GM18498 (cell line): ENCODE measurements at regions not wholly inside any gene's neighbourhood (a gene's known extent, or its start where the extent isn't known, plus 50 kb on each side); places are given as distances from the start of the nearest gene placed in this dataset.

ENCODE experiments used
- ATAC-seq: cut with Tn5 transposase; IDR thresholded peaks from one replicate; pipeline ENCODE4 v1.9.1; 2021; ENCODE audit warnings: mild to moderate bottlenecking, moderate library complexity; ENCODE audit not compliant: unreplicated experiment

DNA sequence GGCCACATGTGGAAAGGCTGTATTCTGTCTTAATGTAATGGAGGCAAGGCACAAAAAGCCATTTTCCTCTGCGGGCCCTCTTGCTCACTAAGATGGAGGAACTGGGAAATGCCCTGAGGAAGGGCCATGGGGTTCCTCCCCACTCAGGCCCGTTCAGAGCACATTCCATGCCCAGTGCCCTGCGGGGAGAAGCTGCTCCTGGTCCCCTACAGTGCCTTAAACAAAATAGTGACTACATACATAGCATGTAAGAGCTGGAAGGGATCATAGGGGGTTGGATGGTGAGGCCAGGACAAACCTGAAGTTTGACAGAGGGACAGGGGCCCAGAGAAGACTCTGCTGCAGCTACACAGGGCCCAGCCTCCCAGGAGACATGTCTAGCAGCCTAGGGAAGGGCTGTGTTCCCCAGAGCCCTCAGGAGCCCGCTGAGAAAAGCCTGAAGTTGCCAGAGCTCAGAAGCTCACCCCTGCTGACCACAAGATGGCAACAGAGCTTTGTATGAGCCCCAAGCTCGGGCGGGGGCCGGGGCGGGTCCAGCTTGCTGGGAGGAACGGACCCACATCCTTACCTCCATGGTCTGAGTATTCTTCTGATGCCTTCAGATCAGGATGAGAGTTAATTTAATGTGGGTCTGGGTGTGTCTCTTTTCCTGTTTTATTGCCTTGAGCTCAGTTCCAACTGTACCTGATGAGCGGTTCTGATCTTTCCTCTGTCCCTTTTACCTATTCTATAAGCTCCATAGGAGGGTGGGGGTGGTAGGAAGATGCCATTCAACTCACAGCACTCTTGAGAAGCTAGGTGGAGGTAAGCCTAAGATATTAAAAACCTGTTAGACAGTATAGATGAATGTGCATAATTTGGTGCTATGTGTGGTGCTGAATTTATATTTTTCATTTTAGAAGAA lies 242.9 kb downstream of the CDC5L start:
- peak; percentile 44 for ATAC-seq

DNA sequence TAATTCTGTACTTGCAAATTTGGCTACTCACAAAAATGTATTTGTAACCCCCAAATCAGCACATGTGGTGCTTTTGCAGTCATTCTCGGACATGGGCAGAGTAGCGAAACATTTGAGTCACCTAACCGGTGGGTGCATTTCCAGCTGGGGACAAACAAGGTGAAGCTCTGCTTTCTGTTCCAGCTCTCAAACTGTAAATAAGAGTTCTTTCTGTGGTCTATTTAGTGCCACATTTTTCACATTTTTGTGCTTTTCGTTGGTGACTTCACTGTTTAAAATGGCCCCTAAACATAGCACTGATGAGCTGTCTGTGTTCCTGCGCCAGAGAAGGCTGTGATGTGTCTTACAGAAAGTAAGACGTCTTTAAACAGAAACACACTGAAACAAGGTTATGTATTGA lies 244.5 kb downstream of the CDC5L start:
- no peak for ATAC-seq

DNA sequence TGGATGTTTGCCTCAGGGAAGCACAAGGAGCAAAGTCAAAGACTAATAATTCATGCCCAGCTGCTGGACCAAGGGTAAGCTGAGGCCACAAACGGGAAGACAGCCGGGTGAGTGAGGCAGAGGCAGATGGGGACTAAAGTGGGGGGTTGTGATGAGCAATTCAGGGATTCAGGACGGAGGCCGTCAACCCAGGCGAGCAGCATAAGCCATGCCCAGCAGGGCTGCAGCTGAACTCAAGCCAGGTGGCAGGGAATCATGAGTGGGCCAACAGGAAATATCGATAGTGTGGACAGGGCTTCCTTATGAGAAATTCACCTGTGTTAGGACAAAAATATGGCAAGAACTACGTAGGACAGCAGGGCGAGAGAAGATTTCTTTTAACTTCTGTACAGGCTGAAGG lies 246.8 kb downstream of the CDC5L start:
- ATAC-seq: no peak

DNA sequence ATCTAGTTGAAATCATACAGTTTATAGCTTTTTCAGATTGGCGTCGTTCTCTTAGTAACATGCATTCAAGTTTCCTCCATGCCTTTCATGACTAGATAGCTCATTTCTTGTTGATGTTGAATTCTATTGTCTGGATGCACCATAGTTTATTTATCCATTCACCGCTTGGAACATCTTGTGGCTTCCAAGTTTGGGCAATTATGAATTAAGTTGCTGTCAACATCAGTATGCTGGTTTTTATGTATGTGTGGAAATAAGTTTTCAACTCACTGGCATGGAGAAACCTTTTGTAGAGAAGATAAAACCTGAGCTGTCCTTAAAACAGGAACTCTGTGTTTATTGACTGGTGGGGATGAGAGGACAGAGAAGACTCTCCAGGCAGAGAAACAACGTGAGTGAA lies 248.0 kb downstream of the CDC5L start:
- ATAC-seq: no peak

DNA sequence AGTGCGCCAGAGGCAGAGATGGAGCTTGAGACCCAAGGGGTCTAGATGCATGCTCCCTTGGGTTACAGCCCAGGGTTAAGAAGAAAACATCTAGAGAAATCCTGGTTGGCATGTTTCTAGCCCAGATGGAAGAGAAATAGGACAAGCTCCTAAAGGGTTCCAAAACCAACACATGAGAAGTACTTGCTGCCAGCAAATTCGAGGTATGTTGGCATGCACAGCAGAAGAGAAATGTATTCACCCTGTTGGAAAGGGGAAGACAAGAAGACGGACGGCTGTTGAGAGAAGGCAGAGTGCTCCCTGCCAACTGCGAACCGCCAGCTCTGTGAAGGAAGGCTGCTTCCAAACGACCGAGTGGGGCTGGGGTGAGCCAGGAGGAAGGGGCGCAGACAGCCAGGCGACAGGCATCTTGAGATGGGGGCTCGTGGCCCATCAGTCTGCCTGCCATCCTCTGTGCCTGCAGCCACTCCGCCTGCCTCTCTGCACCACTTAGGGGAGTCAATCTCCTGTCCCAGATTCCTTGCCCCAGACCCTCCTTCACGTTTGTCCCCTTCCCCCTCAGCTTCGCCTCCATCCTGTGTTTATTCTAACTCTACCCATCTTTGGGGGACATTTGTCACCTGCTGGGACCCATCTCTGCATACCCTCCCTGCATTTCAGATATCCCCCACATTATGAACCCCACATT lies 249.2 kb downstream of the CDC5L start:
- no peak for ATAC-seq

DNA sequence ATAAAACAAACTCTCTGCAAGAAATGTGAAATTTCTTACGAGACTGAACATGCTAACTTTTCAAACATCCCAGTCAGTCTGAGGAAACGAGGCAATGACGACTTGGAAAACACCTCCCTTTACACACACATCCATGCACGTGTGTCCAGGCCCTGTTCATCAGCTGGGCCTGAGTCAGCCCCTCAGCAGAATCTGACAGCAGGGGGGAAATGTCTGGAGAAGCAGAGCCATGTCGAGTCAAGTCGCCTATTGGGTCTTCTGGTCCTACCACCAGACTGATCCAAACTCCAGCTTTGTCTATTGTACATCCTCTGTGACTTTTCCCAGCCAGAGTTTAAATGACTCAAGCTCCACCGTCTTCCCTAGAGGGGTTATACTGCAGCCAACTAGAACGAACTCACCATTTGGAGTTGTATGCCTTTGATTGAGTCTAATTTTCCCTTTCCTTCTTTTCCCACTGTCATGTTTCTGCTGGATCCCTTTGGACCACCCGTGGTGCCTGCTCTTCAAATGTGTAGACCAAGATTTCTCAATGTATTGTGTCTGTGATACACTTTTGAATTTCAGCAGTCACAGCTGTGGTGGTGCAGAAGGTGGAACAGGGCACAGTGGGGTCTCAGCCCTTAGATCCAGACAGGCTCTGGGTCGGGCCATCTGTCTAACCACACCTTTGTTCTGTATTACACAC lies 254.0 kb downstream of the CDC5L start:
- no peak for ATAC-seq

DNA sequence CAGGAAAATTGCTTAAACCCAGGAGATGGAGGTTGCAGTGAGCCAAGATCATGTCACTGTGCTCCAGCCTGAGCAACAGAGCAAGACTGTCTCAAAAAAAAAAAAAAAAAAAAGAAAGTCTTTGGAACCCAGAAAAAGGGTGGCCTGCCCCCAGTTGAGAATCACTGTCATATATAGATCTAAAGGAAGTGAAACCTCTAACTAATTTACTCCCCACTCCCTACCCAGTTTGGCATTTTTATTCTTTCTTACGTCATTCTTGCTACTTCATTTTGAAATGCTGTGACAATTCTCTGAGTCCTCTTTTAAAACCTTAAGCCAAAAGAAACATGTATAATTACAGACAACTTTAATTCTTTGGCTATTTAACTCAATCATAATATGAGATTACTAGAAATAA lies 254.8 kb downstream of the CDC5L start:
- no peak for ATAC-seq

DNA sequence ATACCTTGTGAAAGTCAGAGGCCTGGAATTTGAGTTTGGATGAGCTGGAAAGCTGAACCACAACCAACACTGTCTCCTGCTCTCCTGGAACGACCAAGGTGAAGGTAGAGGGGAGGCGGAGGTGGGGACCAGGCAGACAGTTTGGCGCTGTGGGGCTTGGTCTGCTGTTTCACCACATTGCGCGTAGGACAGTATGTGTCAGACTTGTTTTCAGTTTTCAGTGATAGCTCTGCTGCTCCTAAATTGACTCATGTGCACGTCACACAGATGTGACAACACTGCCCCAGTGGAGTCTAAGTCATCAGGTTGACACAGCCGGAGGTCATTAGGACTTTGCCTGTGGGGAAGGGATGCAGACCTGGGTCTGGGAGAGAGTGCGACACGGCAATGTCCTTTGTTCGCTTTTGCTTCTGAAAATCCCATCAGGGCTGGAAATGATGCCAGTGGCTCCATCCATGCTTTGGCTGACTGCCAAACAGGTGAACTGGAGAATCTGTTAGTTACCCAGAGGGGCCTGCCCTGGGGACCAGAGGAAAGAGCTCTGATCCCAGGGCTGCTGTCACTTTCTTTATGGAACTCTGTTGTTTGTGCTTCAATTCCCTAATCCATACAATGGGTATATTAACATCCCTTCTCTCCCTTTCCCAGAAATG lies 255.5 kb downstream of the CDC5L start:
- no peak for ATAC-seq

DNA sequence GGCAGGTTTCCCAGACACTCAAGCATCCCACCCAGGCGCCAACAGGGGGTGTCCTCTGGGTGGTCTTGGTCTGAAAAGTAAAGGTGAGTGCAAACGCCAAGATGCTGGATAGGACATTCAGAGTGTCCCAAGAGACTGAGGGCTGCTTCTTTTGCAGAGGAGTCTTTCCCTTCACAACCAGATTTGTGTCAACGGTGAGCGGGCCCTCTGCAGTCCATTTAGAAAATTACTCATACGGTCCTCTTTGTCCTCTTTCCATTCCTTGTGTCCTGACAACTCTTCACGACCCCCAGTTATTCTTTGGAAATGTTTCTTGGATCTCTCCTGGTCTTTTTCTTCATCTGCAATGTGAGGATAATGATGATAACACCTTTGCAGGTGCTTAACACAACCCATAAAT lies 257.8 kb downstream of the CDC5L start:
- no peak for ATAC-seq

DNA sequence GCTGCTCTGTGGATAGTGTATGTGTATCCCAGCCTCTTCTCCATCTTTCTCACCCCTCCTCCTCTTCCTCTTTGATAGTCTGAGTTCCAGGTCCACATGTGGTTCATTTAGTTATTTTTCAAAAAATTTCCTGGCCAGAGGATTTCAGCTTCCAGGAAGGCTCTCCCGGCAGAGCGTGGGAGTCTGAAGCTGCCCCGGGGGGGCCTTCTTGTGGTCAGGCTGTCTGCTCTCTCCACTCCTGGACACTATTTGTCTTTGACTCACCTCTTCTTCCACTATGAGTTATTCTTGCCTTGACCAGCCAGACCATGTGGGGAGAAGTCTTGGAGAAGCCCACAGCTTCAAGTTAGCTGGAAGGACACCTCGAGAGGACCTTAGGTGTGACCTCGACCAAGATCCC lies 258.8 kb downstream of the CDC5L start:
- no peak for ATAC-seq

DNA sequence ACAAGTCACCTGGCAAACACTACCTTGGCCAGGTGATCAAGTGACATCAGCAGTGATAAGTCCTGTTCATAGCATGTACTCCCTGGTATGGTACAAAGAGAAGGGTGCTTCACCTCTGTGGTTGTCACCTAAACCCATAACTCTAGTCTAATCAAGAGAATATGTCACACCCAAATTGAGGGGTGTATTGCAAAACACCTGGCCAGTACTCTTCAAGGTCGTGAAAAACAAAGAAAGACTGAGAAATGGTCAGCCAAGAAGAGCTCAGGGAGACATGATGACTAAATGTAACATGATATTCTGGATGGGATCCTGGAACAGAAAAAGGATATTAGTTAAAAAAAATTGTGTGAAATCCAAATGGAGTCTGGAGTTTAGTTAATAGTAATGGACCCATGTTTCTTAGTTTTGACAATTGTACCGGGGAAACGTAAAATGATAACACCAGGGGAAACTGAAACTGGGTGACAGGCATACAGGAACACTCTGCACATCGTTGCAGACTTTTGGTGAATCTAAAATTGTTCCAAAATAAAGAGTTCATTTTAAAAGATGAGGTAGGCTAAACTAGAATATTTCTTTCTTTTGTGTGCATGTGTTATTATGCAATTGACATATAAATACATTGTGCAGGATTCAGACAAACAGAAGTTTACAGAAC lies 262.0 kb downstream of the CDC5L start:
- ATAC-seq: no peak

DNA sequence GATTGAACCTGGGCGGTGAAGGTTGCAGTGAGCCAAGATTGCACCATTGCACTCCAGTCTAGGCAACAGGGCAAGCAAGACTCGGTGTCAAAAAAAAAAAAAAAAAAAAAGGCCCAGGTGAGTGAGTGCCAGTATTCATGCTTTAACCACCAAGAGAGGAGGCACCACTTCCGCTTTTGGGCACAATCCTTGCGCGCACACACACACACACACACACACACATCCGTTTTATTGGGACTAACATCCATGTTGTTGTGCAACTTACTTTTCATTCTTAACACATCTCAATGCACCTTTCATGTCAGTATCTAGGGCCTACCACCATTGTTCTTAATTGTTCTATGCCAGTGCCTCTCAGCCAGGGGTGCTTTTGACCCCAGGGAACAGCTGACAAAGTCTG lies 263.0 kb downstream of the CDC5L start:
- no peak for ATAC-seq

DNA sequence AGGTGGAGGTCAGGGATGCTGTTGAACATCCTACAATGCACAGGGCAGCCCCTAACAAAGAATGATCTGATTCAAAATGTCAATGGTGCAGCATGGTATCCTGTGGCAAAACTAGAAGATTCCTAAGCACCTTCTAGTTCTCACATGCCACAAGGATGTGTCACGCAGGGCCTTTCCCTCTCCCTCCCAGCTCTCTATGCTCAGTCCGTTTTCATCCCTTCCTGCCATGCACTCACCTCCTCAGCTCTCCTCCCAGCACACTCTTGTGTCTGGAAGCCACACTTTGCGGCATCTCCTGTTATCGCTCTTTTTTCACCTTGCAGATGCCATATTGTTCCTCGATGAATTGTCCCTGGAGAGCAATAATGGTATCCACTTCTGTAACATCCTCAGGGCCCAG lies 263.4 kb downstream of the CDC5L start:
- ATAC-seq: no peak

DNA sequence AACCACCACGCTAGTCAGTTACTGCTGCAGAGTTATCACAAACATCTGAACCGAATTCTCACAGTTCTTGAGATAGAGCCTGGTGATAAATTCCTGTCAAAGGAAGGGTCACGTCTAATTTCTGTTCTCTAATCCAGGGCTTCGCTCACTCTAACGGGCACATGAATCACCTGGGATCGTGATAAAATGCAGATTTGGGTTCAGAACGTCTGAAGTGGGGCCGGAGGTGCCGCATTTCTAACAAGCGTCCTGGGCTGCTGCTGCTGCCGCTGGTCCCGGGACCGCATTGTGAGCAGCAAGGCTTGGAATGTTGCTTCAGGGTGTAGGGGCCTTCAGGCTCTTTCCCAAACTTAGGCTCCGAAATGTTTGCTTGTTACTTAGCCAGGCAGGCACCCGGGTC lies 264.1 kb downstream of the CDC5L start:
- ATAC-seq: no peak

DNA sequence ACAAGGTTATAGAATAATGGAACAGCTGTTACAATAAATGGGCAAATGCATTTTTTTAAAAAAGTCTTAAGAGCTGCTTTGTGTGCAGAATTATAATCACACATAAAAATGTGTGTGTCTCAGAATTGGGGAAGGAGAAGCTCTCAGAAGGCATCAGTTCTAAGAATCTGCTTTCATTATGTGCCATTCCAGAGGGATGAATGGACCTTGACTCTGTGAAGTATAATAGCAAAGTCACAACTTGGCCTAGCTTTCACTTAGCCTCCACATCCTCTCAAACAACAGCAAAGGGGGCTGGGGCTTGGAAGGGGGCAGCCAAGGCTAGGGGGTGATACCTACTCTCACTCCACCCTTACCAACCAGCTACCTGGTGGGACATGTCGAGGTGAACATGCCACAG lies 265.0 kb downstream of the CDC5L start:
- no peak for ATAC-seq

DNA sequence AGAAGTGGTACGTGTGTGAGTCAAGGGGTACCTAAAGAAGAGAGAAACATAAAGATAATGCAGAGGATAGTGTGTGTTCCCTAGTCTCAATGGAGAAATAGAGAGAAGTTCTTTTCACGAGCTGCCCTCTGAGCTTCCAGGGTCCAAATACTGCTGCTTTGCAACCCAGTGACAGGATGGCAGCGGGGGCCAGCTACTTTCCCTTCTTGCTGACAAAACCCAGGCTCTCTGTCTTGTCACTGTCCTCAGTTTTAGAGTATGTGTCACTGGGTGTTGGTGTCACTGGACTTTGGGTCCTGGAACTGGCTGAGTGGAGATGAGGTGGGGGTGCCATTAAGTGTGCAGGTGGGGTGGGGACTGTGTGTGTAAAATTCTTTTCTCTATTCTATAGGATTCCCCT lies 265.6 kb downstream of the CDC5L start:
- ATAC-seq: no peak

DNA sequence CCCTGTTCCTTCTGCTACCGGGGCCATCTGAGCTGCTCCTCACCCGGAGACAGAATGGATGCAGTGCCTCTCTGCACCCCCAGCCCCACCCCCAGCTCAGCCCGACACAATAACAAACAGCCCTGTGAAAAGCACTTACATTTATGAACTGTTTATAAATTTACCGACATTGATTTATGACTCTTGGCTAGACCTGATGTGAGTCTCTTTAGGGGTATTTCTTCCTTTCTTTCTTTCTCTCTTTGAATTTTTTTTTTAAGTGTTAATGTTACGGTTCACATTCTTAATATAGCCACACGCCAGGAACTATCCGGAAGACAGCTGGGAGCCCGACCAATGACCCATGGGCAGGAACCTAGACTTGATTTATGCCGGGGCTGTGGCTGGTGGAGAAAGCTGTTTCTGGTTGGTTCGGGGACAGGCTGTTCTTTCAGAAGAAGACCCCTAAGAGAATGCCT lies 266.3 kb downstream of the CDC5L start:
- ATAC-seq: no peak

DNA sequence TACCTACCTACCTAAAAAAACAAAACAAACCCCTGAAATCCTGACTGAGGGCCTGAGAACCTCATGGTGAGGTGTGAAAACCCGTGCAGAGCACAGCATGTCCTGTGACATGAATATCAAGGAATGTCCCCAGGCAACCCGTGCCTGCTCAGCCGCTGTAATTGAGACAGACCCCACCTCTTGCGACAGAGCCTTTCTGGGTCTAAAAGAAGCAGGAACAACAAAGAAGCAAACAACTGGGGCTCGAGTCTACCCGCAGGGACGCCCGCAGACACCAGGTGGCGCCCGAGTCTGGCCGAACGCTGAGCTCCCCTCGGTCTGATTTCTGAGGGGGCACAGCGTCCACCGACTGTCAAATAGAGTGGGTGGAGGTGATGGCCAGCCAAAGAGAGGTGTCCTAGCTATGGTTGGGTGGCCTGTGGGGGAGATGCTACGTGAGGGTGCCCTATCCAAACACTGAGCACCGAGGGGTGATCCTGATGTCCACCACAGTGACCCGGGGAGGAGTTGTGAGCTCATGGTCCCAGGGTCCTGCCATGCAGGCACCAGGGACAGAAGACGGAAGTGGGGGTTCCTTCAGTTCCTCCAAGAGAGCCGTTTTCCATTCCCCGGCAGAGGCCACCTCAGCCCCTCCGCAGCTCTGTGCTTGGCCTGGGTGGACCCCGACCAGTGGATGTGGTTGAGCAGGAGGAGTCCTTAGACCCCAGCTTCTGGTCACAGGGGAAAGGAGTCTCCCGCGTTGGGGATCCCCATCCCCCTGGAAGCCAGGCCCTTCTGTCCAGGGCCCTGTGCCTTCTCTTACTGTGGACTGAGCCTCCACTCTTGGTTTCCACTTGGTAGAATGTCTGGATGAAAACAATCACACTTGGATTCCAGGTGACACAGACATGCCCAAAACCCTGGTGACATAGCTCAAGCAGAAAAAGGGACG lies 268.2 kb downstream of the CDC5L start:
- peak; percentile 60 for ATAC-seq

DNA sequence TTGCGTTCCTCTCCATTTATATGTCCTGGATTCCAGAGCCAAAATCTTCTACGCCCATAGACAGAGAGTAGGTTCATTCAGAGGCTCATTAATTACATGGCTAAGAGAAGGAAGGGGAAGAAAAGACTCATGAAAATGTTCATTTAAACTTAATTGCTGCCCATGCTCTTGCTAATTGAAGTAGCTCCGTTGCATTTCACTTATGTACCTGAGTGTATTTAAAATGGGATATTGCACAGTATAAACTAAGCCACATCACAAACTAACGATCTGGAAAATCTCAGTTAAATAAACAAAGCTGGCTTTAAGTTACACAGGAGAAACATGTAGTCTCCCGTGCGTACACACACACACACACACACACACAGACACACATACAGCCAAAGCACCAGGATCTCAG lies 269.2 kb downstream of the CDC5L start:
- ATAC-seq: no peak
